KMS-11 (cell line): ENCODE measurements at regions not wholly inside any gene's neighbourhood (a gene's known extent, or its start where the extent isn't known, plus 50 kb on each side); places are given as distances from the start of the nearest gene placed in this dataset.

ENCODE experiments used
- H2AFZ ChIP-seq: fragments of 200-600 bp; sonication (generic); 2 replicates; pipeline ENCODE4 v1.6.1; 2016; ENCODE audit warnings: antibody characterized with exemption, mixed run types, low read depth
- H3K27ac ChIP-seq: fragments of 200-600 bp; sonication (generic); 2 replicates; pipeline ENCODE4 v1.6.1; 2016; ENCODE audit warnings: mild to moderate bottlenecking, mixed run types
- H3K27me3 ChIP-seq: fragments of 200-600 bp; sonication (generic); 2 replicates; pipeline ENCODE4 v1.6.1; 2017; ENCODE audit warnings: mild to moderate bottlenecking, low read depth, mixed run types, moderate library complexity; ENCODE audit not compliant: insufficient read depth
- H3K36me3 ChIP-seq: fragments of 200-600 bp; sonication (generic); 2 replicates; pipeline ENCODE4 v1.6.1; 2017; ENCODE audit warnings: mild to moderate bottlenecking, mixed run types; ENCODE audit not compliant: insufficient read depth
- H3K4me1 ChIP-seq: fragments of 200-600 bp; sonication (generic); 2 replicates; pipeline ENCODE4 v1.6.1; 2016; ENCODE audit warnings: mild to moderate bottlenecking, low read depth, mixed run types; ENCODE audit not compliant: poor library complexity, severe bottlenecking
- H3K4me2 ChIP-seq: fragments of 200-600 bp; sonication (generic); 2 replicates; pipeline ENCODE4 v1.7.0; 2016; ENCODE audit warnings: mild to moderate bottlenecking, mixed run types
- H3K4me3 ChIP-seq: fragments of 200-600 bp; sonication (generic); IDR thresholded peaks from 2 replicates; pipeline ENCODE4 v1.6.1; 2017; ENCODE audit warnings: low read depth, low read length, mixed read lengths; ENCODE audit not compliant: insufficient read depth
- H3K79me2 ChIP-seq: fragments of 200-600 bp; sonication (generic); 2 replicates; pipeline ENCODE4 v1.6.1; 2016; ENCODE audit warnings: low read depth, mixed run types; ENCODE audit not compliant: insufficient read depth
- H3K9ac ChIP-seq: fragments of 200-600 bp; sonication (generic); 2 replicates; pipeline ENCODE4 v1.6.1; 2016; ENCODE audit warnings: mild to moderate bottlenecking, mixed run types
- H4K20me1 ChIP-seq: fragments of 200-600 bp; sonication (generic); 2 replicates; pipeline ENCODE4 v1.6.1; 2016; ENCODE audit warnings: mild to moderate bottlenecking, mixed run types; ENCODE audit not compliant: insufficient read depth
- TF ChIP-seq, protein P1 (sequence below): fragments of 200-600 bp; sonication (generic); conservative IDR thresholded peaks from 2 replicates; pipeline ENCODE4 v1.6.1; 2017; ENCODE audit warnings: low read depth, mild to moderate bottlenecking, antibody characterized with exemption, low read length, moderate library complexity, mixed read lengths

DNA sequence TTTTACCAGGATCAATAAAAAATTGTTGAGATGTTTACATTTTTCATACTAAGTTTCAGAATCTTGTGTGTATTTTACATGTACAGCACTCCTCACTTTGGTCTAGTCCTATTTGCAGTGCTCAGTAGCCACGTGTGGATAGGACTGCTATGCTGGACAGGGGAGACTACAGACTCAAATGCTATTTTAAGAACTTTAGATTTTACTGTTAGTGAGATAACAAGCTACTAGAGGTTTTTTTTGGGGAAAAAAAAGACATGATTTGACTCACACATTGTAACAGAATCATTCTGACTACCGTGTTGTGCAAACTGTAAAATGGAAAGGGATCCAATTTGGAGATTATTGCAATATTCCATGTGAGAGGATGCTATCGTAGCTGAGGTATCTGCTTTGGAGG is 418.9 kb upstream of the PRMT6 start:
- Histone ChIP-seq H3K79me2 (no peaks in the 10 kb centered on the region), H2AFZ (no peak overlapping the region), H3K9ac (no peak overlapping the region), H3K4me3 (no peak overlapping the region), H3K27me3 (no peaks in the 10 kb centered on the region), H3K27ac (no peak overlapping the region), H3K4me2 (no peak overlapping the region), H3K36me3 (no peaks in the 10 kb centered on the region), H3K4me1 (no peaks in the 10 kb centered on the region), H4K20me1 (no peaks in the 10 kb centered on the region)
- TF ChIP-seq, protein P1, sequence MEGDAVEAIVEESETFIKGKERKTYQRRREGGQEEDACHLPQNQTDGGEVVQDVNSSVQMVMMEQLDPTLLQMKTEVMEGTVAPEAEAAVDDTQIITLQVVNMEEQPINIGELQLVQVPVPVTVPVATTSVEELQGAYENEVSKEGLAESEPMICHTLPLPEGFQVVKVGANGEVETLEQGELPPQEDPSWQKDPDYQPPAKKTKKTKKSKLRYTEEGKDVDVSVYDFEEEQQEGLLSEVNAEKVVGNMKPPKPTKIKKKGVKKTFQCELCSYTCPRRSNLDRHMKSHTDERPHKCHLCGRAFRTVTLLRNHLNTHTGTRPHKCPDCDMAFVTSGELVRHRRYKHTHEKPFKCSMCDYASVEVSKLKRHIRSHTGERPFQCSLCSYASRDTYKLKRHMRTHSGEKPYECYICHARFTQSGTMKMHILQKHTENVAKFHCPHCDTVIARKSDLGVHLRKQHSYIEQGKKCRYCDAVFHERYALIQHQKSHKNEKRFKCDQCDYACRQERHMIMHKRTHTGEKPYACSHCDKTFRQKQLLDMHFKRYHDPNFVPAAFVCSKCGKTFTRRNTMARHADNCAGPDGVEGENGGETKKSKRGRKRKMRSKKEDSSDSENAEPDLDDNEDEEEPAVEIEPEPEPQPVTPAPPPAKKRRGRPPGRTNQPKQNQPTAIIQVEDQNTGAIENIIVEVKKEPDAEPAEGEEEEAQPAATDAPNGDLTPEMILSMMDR = no peak

- Histone ChIP-seq H4K20me1 (no peaks in the 10 kb centered on the region), H3K4me3 (no peak overlapping the region), H3K4me1 (no peaks in the 10 kb centered on the region), H3K36me3 (no peaks in the 10 kb centered on the region), H3K79me2 (no peaks in the 10 kb centered on the region), H2AFZ (no peak overlapping the region), H3K9ac (no peak overlapping the region), H3K27me3 (no peaks in the 10 kb centered on the region), H3K27ac (no peak overlapping the region), H3K4me2 (no peak overlapping the region)
- TF ChIP-seq, protein P1 = no peak
Observed at GRCh38 chr1:106646261-106646784, 410.2 kb upstream of the PRMT6 start.

DNA sequence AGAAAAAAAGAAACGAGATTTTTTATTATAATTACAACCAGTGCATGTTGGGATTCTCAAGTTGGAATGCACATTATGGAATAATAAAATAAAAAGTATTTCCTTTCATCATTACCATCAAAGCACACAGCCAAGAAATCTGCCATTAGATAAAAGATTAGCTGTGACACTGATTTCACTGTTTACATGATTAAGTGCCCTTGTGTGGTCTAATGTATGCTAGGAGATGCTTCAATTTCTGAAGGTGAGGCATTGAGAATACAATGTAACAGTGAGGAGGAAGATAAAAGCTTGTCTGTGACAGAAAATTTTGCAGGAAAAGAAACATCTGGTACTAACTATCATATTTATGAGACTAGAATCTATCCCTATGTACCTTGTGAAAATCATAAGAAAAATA is 409.7 kb upstream of the PRMT6 start:
- Histone ChIP-seq H3K9ac (no peak overlapping the region), H3K27me3 (no peaks in the 10 kb centered on the region), H3K4me1 (no peaks in the 10 kb centered on the region), H3K4me3 (no peak overlapping the region), H3K27ac (no peak overlapping the region), H3K4me2 (no peak overlapping the region), H4K20me1 (no peaks in the 10 kb centered on the region), H3K79me2 (no peaks in the 10 kb centered on the region), H2AFZ (no peak overlapping the region), H3K36me3 (no peaks in the 10 kb centered on the region)
- TF ChIP-seq, protein P1 = no peak

GRCh38 chr1:106651028-106651762 is 405.3 kb upstream of the PRMT6 start:
- no peak overlapping the region for H3K4me2 ChIP-seq
- TF ChIP-seq, protein P1 = no peak

More at GRCh38 chr1:106651028-106651762, 405.3 kb upstream of the PRMT6 start:
- Histone ChIP-seq H3K27me3 (no peaks in the 10 kb centered on the region), H3K9ac (no peak overlapping the region), H4K20me1 (no peaks in the 10 kb centered on the region), H3K36me3 (no peaks in the 10 kb centered on the region), H3K27ac (no peak overlapping the region), H3K79me2 (no peaks in the 10 kb centered on the region), H2AFZ (no peak overlapping the region), H3K4me1 (no peaks in the 10 kb centered on the region), H3K4me3 (no peak overlapping the region)
